GM18505 (cell line): ENCODE measurements at regions not wholly inside any gene's neighbourhood (a gene's known extent, or its start where the extent isn't known, plus 50 kb on each side); places are given as distances from the start of the nearest gene placed in this dataset.
"Not testable (repeated sequence)": the region's sequence is repeated elsewhere in the genome, so short reads cannot be mapped to it uniquely, and the experiment has no call there.

Experiments
- ATAC-seq: cut with Tn5 transposase; IDR thresholded peaks from one replicate; pipeline ENCODE4 v1.9.1; 2021; ENCODE audit not compliant: unreplicated experiment
- POLR2A ChIP-seq: IDR thresholded peaks from 4 replicates; pipeline ENCODE4 v1.6.1; 2011; ENCODE audit warnings: borderline replicate concordance; ENCODE audit not compliant: insufficient read depth, insufficient read length; ENCODE audit errors: extremely low read depth

- no peak for TF ChIP-seq POLR2A
- no peak for ATAC-seq
Measured at GRCh38 chr9:11158063-11158462, 545.3 kb upstream of the PTPRD start.

GRCh38 chr9:11158676-11159075 lies 545.9 kb upstream of the PTPRD start:
- TF ChIP-seq POLR2A = no peak
- ATAC-seq = no peak

GRCh38 chr9:11159318-11159862 lies 546.6 kb upstream of the PTPRD start:
- ATAC-seq = no peak
- no peak for TF ChIP-seq POLR2A

- no peak for ATAC-seq
- TF ChIP-seq POLR2A = no peak
Measured at GRCh38 chr9:11163843-11164242, 551.0 kb upstream of the PTPRD start.

GRCh38 chr9:11182001-11182400 lies 569.2 kb upstream of the PTPRD start:
- TF ChIP-seq POLR2A = no peak
- ATAC-seq = no peak

- no peak for TF ChIP-seq POLR2A
- no peak for ATAC-seq
Measured at GRCh38 chr9:11190719-11191118, 577.9 kb upstream of the PTPRD start.

- ATAC-seq = no peak
Measured at GRCh38 chr9:11192993-11193392, 580.2 kb upstream of the PTPRD start.

GRCh38 chr9:11194246-11194645 lies 581.4 kb upstream of the PTPRD start:
- no peak for ATAC-seq
- TF ChIP-seq POLR2A = no peak

More at GRCh38 chr9:11192993-11193392, 580.2 kb upstream of the PTPRD start:
- TF ChIP-seq POLR2A = no peak

- ATAC-seq = not testable (repeated sequence)
Measured at GRCh38 chr9:11196840-11197365, 584.1 kb upstream of the PTPRD start.

- ATAC-seq = no peak
- no peak for TF ChIP-seq POLR2A
Measured at GRCh38 chr9:11199335-11199734, 586.5 kb upstream of the PTPRD start.

- TF ChIP-seq POLR2A = no peak
- no peak for ATAC-seq
Measured at GRCh38 chr9:11204521-11204920, 591.7 kb upstream of the PTPRD start.

GRCh38 chr9:11206925-11207324 lies 594.1 kb upstream of the PTPRD start:
- TF ChIP-seq POLR2A = no peak
- no peak for ATAC-seq

GRCh38 chr9:11233696-11234095 lies 620.9 kb upstream of the PTPRD start:
- no peak for ATAC-seq
- no peak for TF ChIP-seq POLR2A

- no peak for ATAC-seq
- no peak for TF ChIP-seq POLR2A
Measured at GRCh38 chr9:11235061-11235460, 622.3 kb upstream of the PTPRD start.

- ATAC-seq = no peak
- TF ChIP-seq POLR2A = no peak
Measured at GRCh38 chr9:11241779-11242178, 629.0 kb upstream of the PTPRD start.
